ENCODE measurements at regions not wholly inside any gene's neighbourhood (a gene's known extent, or its start where the extent isn't known, plus 50 kb on each side); places are given as distances from the start of the nearest gene placed in this dataset.

GRCh38 chr14:104387022-104388010 lies 192.2 kb upstream of the C14orf180 start:
- H3K4me3 ChIP-seq (ENCODE audit: low read length): no peak overlapping the region
- no peak for TF ChIP-seq CTCF (conservative IDR thresholded peaks at IDR 0.05; ENCODE audit: low read length)
- DNase-seq (ENCODE audit: low read depth): no peak

GRCh38 chr14:104388011-104388521 lies 191.5 kb upstream of the C14orf180 start:
- TF ChIP-seq CTCF (conservative IDR thresholded peaks at IDR 0.05; ENCODE audit: low read length): no peak
- no peak for DNase-seq (ENCODE audit: low read depth)
- H3K4me3 ChIP-seq (ENCODE audit: low read length): no peak overlapping the region

GRCh38 chr14:104388541-104389325 lies 190.8 kb upstream of the C14orf180 start:
- H3K4me3 ChIP-seq (ENCODE audit: low read length): no peak overlapping the region
- TF ChIP-seq CTCF (conservative IDR thresholded peaks at IDR 0.05; ENCODE audit: low read length): no peak
- DNase-seq (ENCODE audit: low read depth): no peak

- no peak overlapping the region for H3K4me3 ChIP-seq (ENCODE audit: low read length)
- TF ChIP-seq CTCF (conservative IDR thresholded peaks at IDR 0.05; ENCODE audit: low read length): no peak
- no peak for DNase-seq (ENCODE audit: low read depth)
Measured at GRCh38 chr14:104389326-104390220, 190.0 kb upstream of the C14orf180 start.

- DNase-seq (ENCODE audit: low read depth): no peak
- H3K4me3 ChIP-seq (ENCODE audit: low read length): no peak overlapping the region
- no peak for TF ChIP-seq CTCF (conservative IDR thresholded peaks at IDR 0.05; ENCODE audit: low read length)
Measured at GRCh38 chr14:104390221-104390931, 189.2 kb upstream of the C14orf180 start.

Measured in AG10803 (cell line).